GM18520 (cell line): ENCODE measurements at regions not wholly inside any gene's neighbourhood (a gene's known extent, or its start where the extent isn't known, plus 50 kb on each side); places are given as distances from the start of the nearest gene placed in this dataset.
"Not testable (repeated sequence)": the region's sequence is repeated elsewhere in the genome, so short reads cannot be mapped to it uniquely, and the experiment has no call there.

Experiments used
- ATAC-seq: cut with Tn5 transposase; IDR thresholded peaks from one replicate; pipeline ENCODE4 v1.9.1; 2021; ENCODE audit not compliant: unreplicated experiment

GRCh38 chr22:25348996-25349395, 129.6 kb downstream of the CRYBB2 start:
- ATAC-seq, result not testable (repeated sequence)

GRCh38 chr22:25350551-25350971, 131.1 kb downstream of the CRYBB2 start:
- no peak for ATAC-seq

DNA sequence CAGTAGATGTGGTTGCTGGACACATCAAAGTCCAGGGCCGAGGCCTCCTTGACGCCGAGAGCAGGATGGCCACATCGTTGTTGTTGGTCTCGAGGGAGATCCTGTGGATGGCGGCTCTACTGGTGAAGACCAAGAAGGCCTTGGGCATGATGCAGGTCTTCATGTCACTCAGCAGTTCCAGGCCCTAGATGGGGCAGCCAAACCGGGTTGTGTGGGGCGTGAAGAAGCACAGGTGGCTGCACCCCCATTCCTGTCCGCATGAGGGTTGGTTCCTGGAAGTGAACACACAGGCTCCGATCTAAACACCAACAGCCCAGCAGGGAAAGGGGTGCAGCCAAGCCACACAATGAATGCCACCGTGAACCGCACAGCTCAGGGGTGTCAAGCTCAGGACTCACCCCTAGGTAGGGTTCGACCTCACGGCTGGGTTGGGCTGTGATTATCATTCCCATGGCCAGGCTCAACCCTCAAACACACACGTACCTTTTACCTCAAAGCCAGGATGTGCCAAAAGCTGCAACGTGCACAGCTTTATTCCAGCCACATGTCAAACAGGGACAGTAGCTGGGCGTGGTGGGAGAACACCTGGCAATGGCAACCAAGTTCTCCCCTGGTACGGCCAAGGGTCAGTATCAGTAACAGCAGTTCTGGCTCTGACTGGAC, 132.3 kb downstream of the CRYBB2 start:
- ATAC-seq, result no peak

DNA sequence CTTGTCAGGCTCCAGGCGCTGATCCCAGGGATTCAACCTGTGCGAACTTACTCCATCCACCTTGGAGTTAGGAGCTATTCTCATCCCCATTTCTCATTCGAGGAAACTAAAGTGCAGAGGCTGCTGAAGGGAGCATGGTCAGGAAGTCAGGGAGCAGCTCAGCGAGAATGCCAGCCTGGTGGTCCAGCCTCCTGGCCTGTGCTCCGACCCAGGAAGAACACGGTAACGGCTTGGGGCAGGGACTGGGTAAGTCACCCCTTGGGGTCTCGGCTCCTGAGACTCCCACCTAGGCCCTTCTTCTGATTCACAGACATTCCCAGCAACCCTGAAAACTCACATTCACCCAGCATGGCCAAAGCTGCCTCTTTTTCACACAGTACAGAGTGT, 132.8 kb downstream of the CRYBB2 start:
- ATAC-seq, result no peak

- ATAC-seq, result no peak
These were observed 134.3 kb downstream of the CRYBB2 start for GRCh38 chr22:25353516-25354445.

GRCh38 chr22:25354456-25354855, 135.0 kb downstream of the CRYBB2 start:
- no peak for ATAC-seq

GRCh38 chr22:25357132-25357455, 137.7 kb downstream of the CRYBB2 start:
- ATAC-seq, result no peak

GRCh38 chr22:25357606-25358420, 138.4 kb downstream of the CRYBB2 start:
- no peak for ATAC-seq

GRCh38 chr22:25358421-25359170, 139.2 kb downstream of the CRYBB2 start:
- no peak for ATAC-seq

DNA sequence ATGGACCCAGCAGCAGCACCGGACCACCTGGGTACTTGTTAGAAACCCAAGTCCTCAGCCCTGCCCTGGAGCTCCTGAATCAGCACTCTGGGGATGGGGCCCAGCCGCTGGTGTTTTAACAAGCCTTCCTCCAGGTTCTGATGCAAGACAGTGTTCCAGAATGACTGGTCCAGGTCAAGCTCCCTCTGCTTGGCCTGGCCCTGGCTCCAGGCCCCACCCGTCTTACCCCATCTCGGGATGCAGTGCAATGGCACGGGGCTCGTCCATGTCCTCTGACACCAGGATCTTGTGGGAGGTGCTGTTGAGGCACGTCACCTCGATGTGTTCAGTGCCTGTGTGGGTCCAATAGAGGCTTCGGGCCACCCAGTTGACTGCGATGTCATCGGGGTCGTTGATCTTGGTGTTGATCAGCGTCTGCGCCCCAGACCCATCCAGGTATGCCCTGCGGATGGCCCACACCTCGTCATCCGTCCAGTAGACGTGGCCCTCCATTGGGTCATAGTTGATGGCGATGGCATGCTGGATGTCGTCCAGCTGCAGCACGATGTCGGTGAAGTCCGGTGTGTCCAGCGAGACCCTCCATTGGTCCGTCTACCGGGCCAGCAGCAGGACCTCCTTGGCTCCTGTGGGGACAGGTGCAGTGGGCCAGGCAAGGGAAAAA, 140.3 kb downstream of the CRYBB2 start:
- no peak for ATAC-seq

DNA sequence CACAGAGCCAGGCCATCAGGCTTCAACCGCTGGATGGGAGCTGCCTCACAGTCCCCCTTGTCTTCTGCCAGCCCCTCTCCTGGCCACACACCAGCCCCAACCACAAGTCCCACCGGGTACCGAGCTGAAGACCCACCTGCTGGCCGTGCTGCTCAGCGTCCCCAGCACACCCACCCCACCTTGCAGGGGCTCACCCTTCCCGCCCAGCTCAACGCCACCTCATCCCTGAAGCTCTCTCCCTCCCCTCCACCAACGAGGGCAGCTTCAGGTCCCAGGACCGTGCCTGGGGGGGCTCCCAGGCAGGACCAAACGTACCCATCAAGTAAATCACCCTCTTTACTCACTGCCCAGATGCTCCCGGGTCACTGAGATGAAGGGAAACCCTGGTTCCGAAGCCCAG, 141.0 kb downstream of the CRYBB2 start:
- ATAC-seq, result no peak

DNA sequence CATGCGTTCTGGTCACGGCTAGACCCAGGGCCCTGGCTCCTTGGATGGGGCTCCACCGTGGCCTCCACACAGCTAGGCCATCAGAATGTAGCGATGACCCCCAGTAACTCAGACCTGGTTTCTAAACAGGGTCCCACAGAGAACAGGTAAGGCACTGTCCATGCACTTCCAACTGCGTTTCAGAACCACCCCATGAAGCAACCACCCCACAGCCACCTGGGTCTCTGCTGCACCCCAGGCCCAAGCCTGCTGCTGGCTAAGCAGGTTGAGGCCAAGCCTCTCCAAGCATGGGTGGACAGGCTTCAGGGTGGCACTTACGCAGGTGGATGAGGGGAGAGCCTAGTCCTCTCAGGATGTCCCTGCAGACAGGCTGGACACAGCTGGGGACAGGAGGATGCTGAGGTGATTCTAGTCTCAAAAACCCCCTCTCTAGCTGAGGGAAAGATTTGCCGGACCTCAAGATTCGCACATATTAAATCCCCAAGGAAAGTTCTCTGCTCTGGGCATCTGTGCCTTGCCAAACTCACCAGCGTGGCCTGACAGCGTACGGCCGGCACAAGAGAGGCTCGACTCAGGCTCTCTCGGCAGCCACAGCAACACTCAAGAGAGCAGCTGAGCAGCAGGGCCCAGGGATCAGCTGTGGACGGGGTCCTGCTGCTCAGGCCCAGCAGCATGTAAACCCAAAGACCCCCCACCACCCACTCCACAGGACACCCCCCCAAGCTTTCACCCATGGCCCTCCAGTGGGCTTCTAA, 141.6 kb downstream of the CRYBB2 start:
- ATAC-seq, result no peak

DNA sequence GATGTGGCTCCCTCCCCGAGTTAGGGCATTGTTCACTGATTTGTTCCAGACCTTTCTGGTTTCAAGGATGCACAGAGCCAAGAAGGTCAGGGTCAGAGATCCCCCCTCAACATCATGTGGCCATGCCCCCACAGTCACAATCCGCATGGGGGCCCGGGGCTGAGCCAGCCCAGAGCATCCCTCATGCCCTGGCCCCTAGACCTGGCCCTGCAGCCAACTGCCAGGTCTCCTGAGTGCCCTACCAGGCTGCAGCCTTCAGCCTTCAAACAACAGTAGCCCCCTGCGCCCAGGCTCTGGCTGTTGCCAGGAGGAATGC, 142.4 kb downstream of the CRYBB2 start:
- no peak for ATAC-seq

DNA sequence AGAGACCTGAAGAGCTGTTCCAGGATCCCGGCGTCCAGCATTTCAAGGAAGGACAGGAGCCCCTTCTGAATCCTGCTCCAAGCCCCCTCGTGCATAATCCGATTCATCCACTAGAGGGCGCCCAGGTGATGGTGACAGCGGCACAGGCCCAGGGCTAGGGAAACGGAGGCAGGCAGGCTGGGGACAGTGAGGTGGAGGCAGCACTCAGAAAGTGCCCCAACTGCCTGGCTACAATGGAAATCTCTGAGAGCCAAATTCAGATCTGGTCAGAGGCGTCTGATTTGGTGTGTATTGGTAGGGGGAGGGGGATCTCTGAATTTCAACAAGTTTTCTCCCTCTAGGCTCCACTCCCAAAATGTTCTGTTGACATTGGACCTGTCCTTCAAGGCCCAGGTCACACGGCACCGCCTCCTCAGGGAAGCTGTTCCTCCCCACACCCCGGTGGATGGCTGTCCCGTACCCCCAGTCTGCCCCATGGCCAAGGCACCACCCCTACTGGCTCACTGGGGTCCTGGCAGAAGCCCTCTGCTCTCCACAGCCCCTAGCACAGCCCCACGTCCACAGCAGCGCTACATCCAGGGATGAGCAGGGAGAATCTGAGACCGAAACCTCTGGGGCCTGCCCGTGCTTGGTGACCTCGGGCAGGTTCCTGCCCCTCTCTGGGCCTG, 142.9 kb downstream of the CRYBB2 start:
- no peak for ATAC-seq

GRCh38 chr22:25362883-25363240, 143.4 kb downstream of the CRYBB2 start:
- no peak for ATAC-seq

GRCh38 chr22:25363474-25363873, 144.0 kb downstream of the CRYBB2 start:
- ATAC-seq, result no peak

DNA sequence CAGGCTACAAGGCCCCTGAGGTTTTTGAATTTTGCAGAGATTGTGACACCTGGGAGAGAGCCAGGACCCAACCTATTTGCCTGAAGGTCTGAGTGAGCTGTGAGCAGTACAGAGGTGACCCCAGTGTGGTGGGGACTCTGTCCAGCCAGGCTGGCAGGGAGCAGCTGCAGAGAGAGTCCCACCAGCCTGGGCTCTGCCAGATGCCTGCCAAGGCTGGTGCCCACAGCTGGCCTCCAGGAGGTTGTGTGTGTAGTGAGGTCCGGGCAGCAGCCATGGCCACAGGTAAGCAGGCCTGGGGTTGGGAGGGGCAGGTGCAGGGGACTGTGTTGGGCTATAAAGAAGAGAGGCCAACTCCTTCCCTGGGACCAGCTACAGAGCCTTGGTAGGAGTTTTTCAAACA, 144.8 kb downstream of the CRYBB2 start:
- ATAC-seq, result no peak

GRCh38 chr22:25364736-25365241, 145.3 kb downstream of the CRYBB2 start:
- ATAC-seq, result no peak
